Right lobe of liver (tissue), 6 donors: ENCODE measurements at regions not wholly inside any gene's neighbourhood (a gene's known extent, or its start where the extent isn't known, plus 50 kb on each side); places are given as distances from the start of the nearest gene placed in this dataset.
"Not testable (repeated sequence)": the region's sequence is repeated elsewhere in the genome, so short reads cannot be mapped to it uniquely, and the experiment has no call there.

Experiments
- ATAC-seq, 4 donors: fragments of 200-7000 bp; cut with Tn5 transposase; one replicate each; pipeline ENCODE4 v1.9.1; 2020; ENCODE audit warnings: mild to moderate bottlenecking in 4 of 4, moderate library complexity in 4 of 4
- DNase-seq, 3 donors: peaks; one replicate each; pipeline ENCODE4 v3.0.0-alpha.2; 2020
- H3K27ac ChIP-seq, 3 donors: fragments of 200-600 bp; one replicate each; pipeline ENCODE4 v1.8.0; 2022
- H3K27me3 ChIP-seq, 2 donors: fragments of 200-600 bp; one replicate each; pipeline ENCODE4 v1.8.0; 2022
- H3K36me3 ChIP-seq, 4 donors: fragments of 200-600 bp; sonication (generic) in 1 of 4; one replicate each; pipeline versions ENCODE4 v1.5.1 to v1.8.0; 2017 to 2022; ENCODE audit warnings: control low read depth in 1 of 4
- H3K4me1 ChIP-seq, 4 donors: fragments of 200-600 bp; sonication (generic) in 1 of 4; one replicate each; pipeline versions ENCODE4 v1.5.1 to v1.8.0; 2017 to 2022; ENCODE audit warnings: control low read depth in 1 of 4
- H3K4me3 ChIP-seq, 3 donors: fragments of 200-600 bp; one replicate each; pipeline ENCODE4 v1.8.0; 2022
- H3K9me3 ChIP-seq, 4 donors: fragments of 200-600 bp; sonication (generic) in 1 of 4; one replicate each; pipeline versions ENCODE4 v1.5.1 to v1.8.0; 2017 to 2022; ENCODE audit warnings: control low read depth in 1 of 4
- CTCF ChIP-seq, 4 donors: fragments of 200-600 bp in 3 of 4; fragments of 450-650 bp in 1 of 4; IDR thresholded peaks; one replicate each; pipeline versions ENCODE4 v1.5.1 to v1.8.0; 2016 to 2022; ENCODE audit warnings: antibody characterized with exemption in 4 of 4, mild to moderate bottlenecking in 2 of 4
- POLR2A ChIP-seq: fragments of 450-650 bp; IDR thresholded peaks from one replicate; pipeline ENCODE4 v1.6.1; 2017; ENCODE audit warnings: antibody characterized with exemption, mild to moderate bottlenecking
- WGBS: methylation state at CpG from one replicate; pipeline ENCODE4 v1.1.6; 2018; ENCODE audit warnings: low coverage, low lambda C conversion rate; ENCODE audit not compliant: insufficient coverage; ENCODE audit errors: missing lambda C conversion rate; 5-methylcytosine and 5-hydroxymethylcytosine counted together
- intact Hi-C, 2 donors: fragments of 100-400 bp; cut with DNase I; formaldehyde crosslinking; loops; one replicate each; pipeline versions ENCODE4 v1.11.2 to v1.14.1; 2022
- donor health status: DM: no; HTN: yes; CAD: no.
- donor health status: DM: no; HTN: no; CAD: no.
- donor health status: DM: no; HTN: no; CAD: no.
- donor health status: DM: no; HTN: yes; CAD: no.
- donor health status: DM: no; HTN: yes; CAD: no.

GRCh38 chr5:112555197-112555596 is 136.1 kb upstream of the EPB41L4A start:
- no peak overlapping the region for H3K4me3 ChIP-seq
- intact Hi-C loops: no loop called here
- ATAC-seq: no peak
- no peaks in the 10 kb centered on the region for H3K36me3 ChIP-seq
- no peak for TF ChIP-seq CTCF (IDR thresholded peaks at IDR 0.05)
- TF ChIP-seq POLR2A: no peak
- no peak overlapping the region for H3K27ac ChIP-seq
- no peaks in the 10 kb centered on the region for H3K9me3 ChIP-seq
- H3K4me1 ChIP-seq: no peaks in the 10 kb centered on the region
- no CpG with 5 or more reads among the region's 2 CpGs for WGBS
- no peaks in the 10 kb centered on the region for H3K27me3 ChIP-seq
- no peak for DNase-seq

GRCh38 chr5:112555691-112556090 is 136.6 kb upstream of the EPB41L4A start:
- ATAC-seq (no peak), DNase-seq (no peak)
- no peaks in the 10 kb centered on the region for H3K27me3 ChIP-seq
- no peaks in the 10 kb centered on the region for H3K36me3 ChIP-seq
- H3K27ac ChIP-seq: no peak overlapping the region
- H3K4me3 ChIP-seq: no peak overlapping the region
- WGBS: 67% methylated on average over 3 of the region's 3 CpGs
- no peaks in the 10 kb centered on the region for H3K4me1 ChIP-seq
- TF ChIP-seq POLR2A: no peak
- no peak for TF ChIP-seq CTCF (IDR thresholded peaks at IDR 0.05)
- intact Hi-C loops: no loop called here
- H3K9me3 ChIP-seq: no peaks in the 10 kb centered on the region

GRCh38 chr5:112559501-112559900 is 140.4 kb upstream of the EPB41L4A start:
- intact Hi-C loops, DNase-seq, H3K27ac ChIP-seq, ATAC-seq, H3K9me3 ChIP-seq, H3K36me3 ChIP-seq, H3K27me3 ChIP-seq, H3K4me1 ChIP-seq, H3K4me3 ChIP-seq: not testable (repeated sequence)
- 71% methylated on average over 2 of the region's 2 CpGs for WGBS

GRCh38 chr5:112560371-112560770 is 141.3 kb upstream of the EPB41L4A start:
- WGBS: no CpG with 5 or more reads among the region's 2 CpGs
- Histone ChIP-seq H3K27me3 (no peaks in the 10 kb centered on the region), H3K4me3 (no peak overlapping the region), H3K27ac (no peak overlapping the region), H3K9me3 (no peaks in the 10 kb centered on the region), H3K4me1 (no peaks in the 10 kb centered on the region), H3K36me3 (no peaks in the 10 kb centered on the region)
- DNase-seq: no peak
- TF ChIP-seq CTCF (IDR thresholded peaks at IDR 0.05) (no peak), POLR2A (no peak)
- no peak for ATAC-seq
- intact Hi-C loops: no loop called here

GRCh38 chr5:112563169-112563826 is 144.2 kb upstream of the EPB41L4A start:
- Histone ChIP-seq H3K4me3 (no peak overlapping the region), H3K27me3 (no peaks in the 10 kb centered on the region), H3K27ac (no peak overlapping the region), H3K9me3 (no peaks in the 10 kb centered on the region), H3K36me3 (no peaks in the 10 kb centered on the region), H3K4me1 (no peaks in the 10 kb centered on the region)
- ATAC-seq (no peak), DNase-seq (no peak)
- intact Hi-C loops: no loop called here
- WGBS: 58% methylated on average over 2 of the region's 5 CpGs
- TF ChIP-seq CTCF (IDR thresholded peaks at IDR 0.05) (no peak), POLR2A (no peak)
